ENCODE measurements at regions not wholly inside any gene's neighbourhood (a gene's known extent, or its start where the extent isn't known, plus 50 kb on each side); places are given as distances from the start of the nearest gene placed in this dataset.

- DNase-seq (ENCODE audit: low spot score): no peak
- Mint-ChIP-seq H3K27ac (no peak overlapping the region), H3K27me3 (ENCODE audit: insufficient read depth) (no peaks in the 10 kb centered on the region), H3K36me3 (ENCODE audit: low read depth) (no peaks in the 10 kb centered on the region), H3K4me1 (ENCODE audit: low read depth) (no peaks in the 10 kb centered on the region), H3K9me3 (no peaks in the 10 kb centered on the region), H3K4me3 (no peak overlapping the region)
- intact Hi-C loops (cut with micrococcal nuclease): no loop called here
Observed at GRCh38 chr7:47653550-47654411, 71.9 kb upstream of the TNS3 start.

GRCh38 chr7:47652591-47652990 lies 70.7 kb upstream of the TNS3 start:
- no peak overlapping the region for H3K4me3 Mint-ChIP-seq
- H3K9me3 Mint-ChIP-seq: no peaks in the 10 kb centered on the region
- peaks cover 7% of the 10 kb centered on the region for H3K4me1 Mint-ChIP-seq (ENCODE audit: low read depth)
- intact Hi-C loops (cut with micrococcal nuclease): no loop called here
- no peak overlapping the region for H3K27ac Mint-ChIP-seq
- H3K36me3 Mint-ChIP-seq (ENCODE audit: low read depth): no peaks in the 10 kb centered on the region
- DNase-seq (ENCODE audit: low spot score): no peak
- no peaks in the 10 kb centered on the region for H3K27me3 Mint-ChIP-seq (ENCODE audit: insufficient read depth)

- Mint-ChIP-seq H3K4me3 (no peak overlapping the region), H3K4me1 (ENCODE audit: low read depth) (peaks cover 15% of the 10 kb centered on the region), H3K27ac (no peak overlapping the region), H3K27me3 (ENCODE audit: insufficient read depth) (no peaks in the 10 kb centered on the region), H3K9me3 (no peaks in the 10 kb centered on the region), H3K36me3 (ENCODE audit: low read depth) (no peaks in the 10 kb centered on the region)
- DNase-seq (ENCODE audit: low spot score): no peak
- intact Hi-C loops (cut with micrococcal nuclease): no loop called here
Observed at GRCh38 chr7:47651355-47652317, 69.7 kb upstream of the TNS3 start.

- Mint-ChIP-seq H3K36me3 (ENCODE audit: low read depth) (no peaks in the 10 kb centered on the region), H3K4me1 (ENCODE audit: low read depth) (peaks cover 15% of the 10 kb centered on the region), H3K4me3 (no peak overlapping the region), H3K27ac (no peak overlapping the region), H3K27me3 (ENCODE audit: insufficient read depth) (no peaks in the 10 kb centered on the region), H3K9me3 (peaks cover 4% of the 10 kb centered on the region)
- DNase-seq (ENCODE audit: low spot score): no peak
- intact Hi-C loops (cut with micrococcal nuclease): no loop called here
Observed at GRCh38 chr7:47649919-47650318, 68.0 kb upstream of the TNS3 start.

- H3K27me3 Mint-ChIP-seq (ENCODE audit: insufficient read depth): no peaks in the 10 kb centered on the region
- no peak overlapping the region for H3K4me3 Mint-ChIP-seq
- DNase-seq (ENCODE audit: low spot score): no peak
- H3K27ac Mint-ChIP-seq: no peak overlapping the region
- peaks cover 14% of the 10 kb centered on the region for H3K9me3 Mint-ChIP-seq
- H3K36me3 Mint-ChIP-seq (ENCODE audit: low read depth): no peaks in the 10 kb centered on the region
- intact Hi-C loops (cut with micrococcal nuclease): no loop called here
- peaks cover 15% of the 10 kb centered on the region for H3K4me1 Mint-ChIP-seq (ENCODE audit: low read depth)
Observed at GRCh38 chr7:47648275-47648925, 66.5 kb upstream of the TNS3 start.

- DNase-seq (ENCODE audit: low spot score): no peak
- peaks cover 15% of the 10 kb centered on the region for H3K9me3 Mint-ChIP-seq
- intact Hi-C loops (cut with micrococcal nuclease): no loop called here
- H3K27ac Mint-ChIP-seq: no peak overlapping the region
- H3K27me3 Mint-ChIP-seq (ENCODE audit: insufficient read depth): no peaks in the 10 kb centered on the region
- H3K36me3 Mint-ChIP-seq (ENCODE audit: low read depth): no peaks in the 10 kb centered on the region
- H3K4me3 Mint-ChIP-seq: no peak overlapping the region
- peaks cover 15% of the 10 kb centered on the region for H3K4me1 Mint-ChIP-seq (ENCODE audit: low read depth)
Observed at GRCh38 chr7:47647918-47648250, 66.0 kb upstream of the TNS3 start.

GRCh38 chr7:47647181-47647917 lies 65.4 kb upstream of the TNS3 start:
- DNase-seq (ENCODE audit: low spot score): no peak
- Mint-ChIP-seq H3K9me3 (peaks cover 15% of the 10 kb centered on the region), H3K27me3 (ENCODE audit: insufficient read depth) (no peaks in the 10 kb centered on the region), H3K4me1 (ENCODE audit: low read depth) (peaks cover 15% of the 10 kb centered on the region), H3K36me3 (ENCODE audit: low read depth) (no peaks in the 10 kb centered on the region), H3K4me3 (no peak overlapping the region), H3K27ac (no peak overlapping the region)
- intact Hi-C loops (cut with micrococcal nuclease): no loop called here

GRCh38 chr7:47643716-47644400 lies 61.9 kb upstream of the TNS3 start:
- no peaks in the 10 kb centered on the region for H3K27me3 Mint-ChIP-seq (ENCODE audit: insufficient read depth)
- intact Hi-C loops (cut with micrococcal nuclease): no loop called here
- peaks cover 15% of the 10 kb centered on the region for H3K4me1 Mint-ChIP-seq (ENCODE audit: low read depth)
- no peak overlapping the region for H3K4me3 Mint-ChIP-seq
- H3K9me3 Mint-ChIP-seq: peaks cover 15% of the 10 kb centered on the region
- H3K36me3 Mint-ChIP-seq (ENCODE audit: low read depth): no peaks in the 10 kb centered on the region
- DNase-seq (ENCODE audit: low spot score): no peak
- H3K27ac Mint-ChIP-seq: peak overlapping the region; percentile 78

- DNase-seq (ENCODE audit: low spot score): no peak
- intact Hi-C loops (cut with micrococcal nuclease): no loop called here
- Mint-ChIP-seq H3K4me1 (ENCODE audit: low read depth) (no peaks in the 10 kb centered on the region), H3K36me3 (ENCODE audit: low read depth) (no peaks in the 10 kb centered on the region), H3K9me3 (peaks cover 15% of the 10 kb centered on the region), H3K27me3 (ENCODE audit: insufficient read depth) (no peaks in the 10 kb centered on the region), H3K4me3 (no peak overlapping the region), H3K27ac (no peak overlapping the region)
Observed at GRCh38 chr7:47640265-47640664, 58.4 kb upstream of the TNS3 start.

- intact Hi-C loops (cut with micrococcal nuclease): no loop called here
- no peak for DNase-seq (ENCODE audit: low spot score)
- H3K4me3 Mint-ChIP-seq: no peak overlapping the region
- H3K4me1 Mint-ChIP-seq (ENCODE audit: low read depth): no peaks in the 10 kb centered on the region
- peaks cover 10% of the 10 kb centered on the region for H3K9me3 Mint-ChIP-seq
- no peaks in the 10 kb centered on the region for H3K36me3 Mint-ChIP-seq (ENCODE audit: low read depth)
- no peaks in the 10 kb centered on the region for H3K27me3 Mint-ChIP-seq (ENCODE audit: insufficient read depth)
- H3K27ac Mint-ChIP-seq: no peak overlapping the region
Observed at GRCh38 chr7:47639495-47640110, 57.7 kb upstream of the TNS3 start.

GRCh38 chr7:47638679-47639315 lies 56.9 kb upstream of the TNS3 start:
- DNase-seq (ENCODE audit: low spot score): no peak
- Mint-ChIP-seq H3K36me3 (ENCODE audit: low read depth) (no peaks in the 10 kb centered on the region), H3K27me3 (ENCODE audit: insufficient read depth) (no peaks in the 10 kb centered on the region), H3K4me1 (ENCODE audit: low read depth) (no peaks in the 10 kb centered on the region), H3K4me3 (no peak overlapping the region), H3K27ac (no peak overlapping the region), H3K9me3 (peaks cover 5% of the 10 kb centered on the region)
- intact Hi-C loops (cut with micrococcal nuclease): no loop called here

Measured in activated T-helper 1 cell treated with anti-CD3 and anti-CD28 coated beads, Interleukin-12 subunit alpha, Interleukin-12 subunit beta, Interleukin-2, Interleukin-4 antibody, amounts not matched to agents 30 ng/mL and 10 ng/mL and 1 ng/mL, durations not matched to agents 14 hours and 24 hours and 36 hours (primary cell).